ENCODE measurements at regions not wholly inside any gene's neighbourhood (a gene's known extent, or its start where the extent isn't known, plus 50 kb on each side); places are given as distances from the start of the nearest gene placed in this dataset.

GRCh38 chr1:56345831-56346230 is 233.5 kb downstream of the PLPP3 start:
- DNase-seq = no peak
- Histone ChIP-seq H2AFZ (ENCODE audit: insufficient read depth, low read depth, low read length, poor library complexity, severe bottlenecking) (no peak overlapping the region), H3K9me3 (replicated peaks in 1 of 2; ENCODE audit: control insufficient read depth in 1 of 2, insufficient read depth in 1 of 2, low read length in 2 of 2) (peaks cover 0 to 7% of the 10 kb centered on the region in 2 donors), H3K4me1 (ENCODE audit: control insufficient read depth in 1 of 2, insufficient read depth in 2 of 2, low read length in 2 of 2) (no peaks in the 10 kb centered on the region), H3K27me3 (ENCODE audit: control insufficient read depth in 2 of 2, insufficient read depth in 2 of 2, low read length in 2 of 2) (peaks cover 0 to 1% of the 10 kb centered on the region in 2 donors), H3K4me2 (replicated peaks; ENCODE audit: extremely low read depth, low read length, poor library complexity, severe bottlenecking) (no peak overlapping the region), H3K4me3 (replicated peaks in 1 of 3; ENCODE audit: low read depth in 2 of 3, low read length in 3 of 3) (no peak overlapping the region), H4K20me1 (ENCODE audit: insufficient read depth, low read length) (no peaks in the 10 kb centered on the region), H3K36me3 (replicated peaks in 1 of 2; ENCODE audit: control insufficient read depth in 1 of 2, insufficient read depth in 2 of 2, low read length in 2 of 2) (no peaks in the 10 kb centered on the region), H3K79me2 (ENCODE audit: insufficient read depth, low read length) (no peaks in the 10 kb centered on the region), H3K27ac (ENCODE audit: low read depth in 1 of 2, low read length in 2 of 2) (no peak overlapping the region), H3K9ac (ENCODE audit: insufficient read depth, low read length, poor library complexity, severe bottlenecking) (no peak overlapping the region)
- TF ChIP-seq CTCF (IDR thresholded peaks at IDR 0.05) = no peak
- Mint-ChIP-seq H3K27ac (no peak overlapping the region), H3K4me3 (no peak overlapping the region), H3K9me3 (peaks cover 0 to 16% (median 3%) of the 10 kb centered on the region in 7 donors), H3K27me3 (ENCODE audit: low read depth in 3 of 3) (peaks cover 3 to 6% (median 5%) of the 10 kb centered on the region in 3 donors), H3K4me1 (peaks cover 5% of the 10 kb centered on the region), H3K36me3 (no peaks in the 10 kb centered on the region)
- intact Hi-C loops (cut with micrococcal nuclease) = no loop called here

GRCh38 chr1:56340977-56341376 is 238.4 kb downstream of the PLPP3 start:
- DNase-seq = no peak
- no peak overlapping the region for H2AFZ ChIP-seq (ENCODE audit: insufficient read depth, low read depth, low read length, poor library complexity, severe bottlenecking)
- H3K9ac ChIP-seq (ENCODE audit: insufficient read depth, low read length, poor library complexity, severe bottlenecking) = no peak overlapping the region
- H3K36me3 Mint-ChIP-seq = no peaks in the 10 kb centered on the region
- H3K27ac ChIP-seq (ENCODE audit: low read depth in 1 of 2, low read length in 2 of 2) = no peak overlapping the region
- H3K4me1 Mint-ChIP-seq = peaks cover 5% of the 10 kb centered on the region
- no peaks in the 10 kb centered on the region for H4K20me1 ChIP-seq (ENCODE audit: insufficient read depth, low read length)
- H3K27me3 ChIP-seq (ENCODE audit: control insufficient read depth in 2 of 2, insufficient read depth in 2 of 2, low read length in 2 of 2) = no peaks in the 10 kb centered on the region
- no peak for TF ChIP-seq CTCF (IDR thresholded peaks at IDR 0.05)
- H3K4me3 Mint-ChIP-seq = no peak overlapping the region
- peaks cover 2 to 9% (median 7%) of the 10 kb centered on the region in 3 donors for H3K27me3 Mint-ChIP-seq (ENCODE audit: low read depth in 3 of 3)
- no peak overlapping the region for H3K4me3 ChIP-seq (replicated peaks in 1 of 3; ENCODE audit: low read depth in 2 of 3, low read length in 3 of 3)
- no peaks in the 10 kb centered on the region for H3K4me1 ChIP-seq (ENCODE audit: control insufficient read depth in 1 of 2, insufficient read depth in 2 of 2, low read length in 2 of 2)
- intact Hi-C loops (cut with micrococcal nuclease) = no loop called here
- H3K9me3 Mint-ChIP-seq = peaks cover 0 to 15% (median 3%) of the 10 kb centered on the region in 7 donors
- no peak overlapping the region for H3K4me2 ChIP-seq (replicated peaks; ENCODE audit: extremely low read depth, low read length, poor library complexity, severe bottlenecking)
- no peaks in the 10 kb centered on the region for H3K36me3 ChIP-seq (replicated peaks in 1 of 2; ENCODE audit: control insufficient read depth in 1 of 2, insufficient read depth in 2 of 2, low read length in 2 of 2)
- peaks cover 0 to 7% of the 10 kb centered on the region in 2 donors for H3K9me3 ChIP-seq (replicated peaks in 1 of 2; ENCODE audit: control insufficient read depth in 1 of 2, insufficient read depth in 1 of 2, low read length in 2 of 2)
- no peak overlapping the region for H3K27ac Mint-ChIP-seq
- H3K79me2 ChIP-seq (ENCODE audit: insufficient read depth, low read length) = no peaks in the 10 kb centered on the region

All from CD14-positive monocyte (primary cell).